ENCODE measurements at regions not wholly inside any gene's neighbourhood (a gene's known extent, or its start where the extent isn't known, plus 50 kb on each side); places are given as distances from the start of the nearest gene placed in this dataset.

GRCh38 chr7:116441534-116441933 lies 58.0 kb upstream of the CAV2 start:
- H3K4me1 ChIP-seq (ENCODE audit: control insufficient read depth, low read depth, low read length), result no peaks in the 10 kb centered on the region
- H3K4me3 ChIP-seq (ENCODE audit: low read length), result no peak overlapping the region
- no peaks in the 10 kb centered on the region for H3K79me2 ChIP-seq (ENCODE audit: control insufficient read depth, insufficient read depth, low read length)
- H2BK5ac ChIP-seq (ENCODE audit: low read length), result no peak overlapping the region
- no peak overlapping the region for H3K27ac ChIP-seq (ENCODE audit: low read depth, low read length)
- no peak overlapping the region for H3K18ac ChIP-seq (ENCODE audit: low read length)
- no peak overlapping the region for H2BK120ac ChIP-seq (ENCODE audit: low read depth, low read length)
- WGBS (ENCODE audit: extremely low coverage, insufficient coverage, low lambda C conversion rate), result no CpG with 5 or more reads among the region's 4 CpGs
- no peak overlapping the region for H2AK5ac ChIP-seq (ENCODE audit: low read length)
- H3K79me1 ChIP-seq (ENCODE audit: low read length), result no peaks in the 10 kb centered on the region
- H3K4me2 ChIP-seq (ENCODE audit: low read length), result no peak overlapping the region
- H3K9ac ChIP-seq (ENCODE audit: low read length), result no peak overlapping the region
- no peak overlapping the region for H3K4ac ChIP-seq (ENCODE audit: low read depth, low read length)
- H4K8ac ChIP-seq (ENCODE audit: low read depth, low read length), result no peak overlapping the region
- no peak overlapping the region for H2BK15ac ChIP-seq (replicated peaks; ENCODE audit: low read depth)
- no peak overlapping the region for H3K56ac ChIP-seq (ENCODE audit: low read length)
- DNase-seq, result no peak
- H3K23ac ChIP-seq (ENCODE audit: low read length), result no peak overlapping the region
- no peaks in the 10 kb centered on the region for H3K36me3 ChIP-seq (ENCODE audit: control insufficient read depth, insufficient read depth, low read length)
- H4K5ac ChIP-seq (ENCODE audit: low read length), result no peak overlapping the region
- H3K27me3 ChIP-seq (ENCODE audit: insufficient read depth, low read length, poor library complexity), result no peaks in the 10 kb centered on the region

- Histone ChIP-seq H2AK5ac (ENCODE audit: low read length) (no peak overlapping the region), H3K56ac (ENCODE audit: low read length) (no peak overlapping the region), H3K4me2 (ENCODE audit: low read length) (no peak overlapping the region), H3K18ac (ENCODE audit: low read length) (no peak overlapping the region), H3K27ac (ENCODE audit: low read depth, low read length) (no peak overlapping the region), H4K8ac (ENCODE audit: low read depth, low read length) (no peak overlapping the region), H2BK5ac (ENCODE audit: low read length) (no peak overlapping the region), H3K27me3 (ENCODE audit: insufficient read depth, low read length, poor library complexity) (no peaks in the 10 kb centered on the region), H3K4ac (ENCODE audit: low read depth, low read length) (no peak overlapping the region), H4K5ac (ENCODE audit: low read length) (no peak overlapping the region), H2BK15ac (replicated peaks; ENCODE audit: low read depth) (no peak overlapping the region), H3K79me1 (ENCODE audit: low read length) (no peaks in the 10 kb centered on the region), H3K4me3 (ENCODE audit: low read length) (no peak overlapping the region), H3K79me2 (ENCODE audit: control insufficient read depth, insufficient read depth, low read length) (no peaks in the 10 kb centered on the region), H3K4me1 (ENCODE audit: control insufficient read depth, low read depth, low read length) (no peaks in the 10 kb centered on the region), H3K9ac (ENCODE audit: low read length) (no peak overlapping the region), H3K36me3 (ENCODE audit: control insufficient read depth, insufficient read depth, low read length) (no peaks in the 10 kb centered on the region), H2BK120ac (ENCODE audit: low read depth, low read length) (no peak overlapping the region), H3K23ac (ENCODE audit: low read length) (no peak overlapping the region)
- peak; percentile 54 for DNase-seq
- WGBS (ENCODE audit: extremely low coverage, insufficient coverage, low lambda C conversion rate), result no CpG with 5 or more reads among the region's 1 CpG
Observed at GRCh38 chr7:116443101-116443523, 56.4 kb upstream of the CAV2 start.

- Histone ChIP-seq H2BK15ac (replicated peaks; ENCODE audit: low read depth) (no peak overlapping the region), H3K4me1 (ENCODE audit: control insufficient read depth, low read depth, low read length) (no peaks in the 10 kb centered on the region), H2BK5ac (ENCODE audit: low read length) (no peak overlapping the region), H3K4me2 (ENCODE audit: low read length) (no peak overlapping the region), H2BK120ac (ENCODE audit: low read depth, low read length) (no peak overlapping the region), H3K27ac (ENCODE audit: low read depth, low read length) (no peak overlapping the region), H3K4me3 (ENCODE audit: low read length) (no peak overlapping the region), H3K36me3 (ENCODE audit: control insufficient read depth, insufficient read depth, low read length) (no peaks in the 10 kb centered on the region), H3K23ac (ENCODE audit: low read length) (no peak overlapping the region), H3K27me3 (ENCODE audit: insufficient read depth, low read length, poor library complexity) (no peaks in the 10 kb centered on the region), H3K79me1 (ENCODE audit: low read length) (no peaks in the 10 kb centered on the region), H3K4ac (ENCODE audit: low read depth, low read length) (no peak overlapping the region), H3K56ac (ENCODE audit: low read length) (no peak overlapping the region), H4K5ac (ENCODE audit: low read length) (no peak overlapping the region), H3K18ac (ENCODE audit: low read length) (no peak overlapping the region), H4K8ac (ENCODE audit: low read depth, low read length) (no peak overlapping the region), H3K79me2 (ENCODE audit: control insufficient read depth, insufficient read depth, low read length) (no peaks in the 10 kb centered on the region), H2AK5ac (ENCODE audit: low read length) (no peak overlapping the region), H3K9ac (ENCODE audit: low read length) (no peak overlapping the region)
- no peak for DNase-seq
- no CpG with 5 or more reads among the region's 3 CpGs for WGBS (ENCODE audit: extremely low coverage, insufficient coverage, low lambda C conversion rate)
Observed at GRCh38 chr7:116443646-116444045, 55.9 kb upstream of the CAV2 start.

GRCh38 chr7:116445447-116446211 lies 53.9 kb upstream of the CAV2 start:
- Histone ChIP-seq H2BK15ac (replicated peaks; ENCODE audit: low read depth) (no peak overlapping the region), H3K36me3 (ENCODE audit: control insufficient read depth, insufficient read depth, low read length) (no peaks in the 10 kb centered on the region), H3K79me1 (ENCODE audit: low read length) (no peaks in the 10 kb centered on the region), H3K4me2 (ENCODE audit: low read length) (no peak overlapping the region), H3K18ac (ENCODE audit: low read length) (no peak overlapping the region), H2AK5ac (ENCODE audit: low read length) (no peak overlapping the region), H3K27me3 (ENCODE audit: insufficient read depth, low read length, poor library complexity) (no peaks in the 10 kb centered on the region), H3K9ac (ENCODE audit: low read length) (no peak overlapping the region), H3K4me3 (ENCODE audit: low read length) (no peak overlapping the region), H3K56ac (ENCODE audit: low read length) (no peak overlapping the region), H2BK5ac (ENCODE audit: low read length) (no peak overlapping the region), H2BK120ac (ENCODE audit: low read depth, low read length) (no peak overlapping the region), H3K4ac (ENCODE audit: low read depth, low read length) (no peak overlapping the region), H3K79me2 (ENCODE audit: control insufficient read depth, insufficient read depth, low read length) (no peaks in the 10 kb centered on the region), H3K4me1 (ENCODE audit: control insufficient read depth, low read depth, low read length) (no peaks in the 10 kb centered on the region), H3K23ac (ENCODE audit: low read length) (no peak overlapping the region), H4K5ac (ENCODE audit: low read length) (no peak overlapping the region), H3K27ac (ENCODE audit: low read depth, low read length) (no peak overlapping the region), H4K8ac (ENCODE audit: low read depth, low read length) (no peak overlapping the region)
- no peak for DNase-seq
- no CpG with 5 or more reads among the region's 6 CpGs for WGBS (ENCODE audit: extremely low coverage, insufficient coverage, low lambda C conversion rate)

- no peak overlapping the region for H2BK15ac ChIP-seq (replicated peaks; ENCODE audit: low read depth)
- H3K27me3 ChIP-seq (ENCODE audit: insufficient read depth, low read length, poor library complexity), result no peaks in the 10 kb centered on the region
- no peak overlapping the region for H2BK5ac ChIP-seq (ENCODE audit: low read length)
- H3K9ac ChIP-seq (ENCODE audit: low read length), result no peak overlapping the region
- no peaks in the 10 kb centered on the region for H3K79me2 ChIP-seq (ENCODE audit: control insufficient read depth, insufficient read depth, low read length)
- no peak overlapping the region for H2AK5ac ChIP-seq (ENCODE audit: low read length)
- no peaks in the 10 kb centered on the region for H3K36me3 ChIP-seq (ENCODE audit: control insufficient read depth, insufficient read depth, low read length)
- no peak overlapping the region for H4K5ac ChIP-seq (ENCODE audit: low read length)
- H3K27ac ChIP-seq (ENCODE audit: low read depth, low read length), result no peak overlapping the region
- WGBS (ENCODE audit: extremely low coverage, insufficient coverage, low lambda C conversion rate), result no CpG with 5 or more reads among the region's 5 CpGs
- no peak overlapping the region for H4K8ac ChIP-seq (ENCODE audit: low read depth, low read length)
- H3K4me3 ChIP-seq (ENCODE audit: low read length), result no peak overlapping the region
- no peak overlapping the region for H3K56ac ChIP-seq (ENCODE audit: low read length)
- no peaks in the 10 kb centered on the region for H3K4me1 ChIP-seq (ENCODE audit: control insufficient read depth, low read depth, low read length)
- no peaks in the 10 kb centered on the region for H3K79me1 ChIP-seq (ENCODE audit: low read length)
- no peak overlapping the region for H3K23ac ChIP-seq (ENCODE audit: low read length)
- H3K18ac ChIP-seq (ENCODE audit: low read length), result no peak overlapping the region
- no peak overlapping the region for H3K4me2 ChIP-seq (ENCODE audit: low read length)
- no peak overlapping the region for H2BK120ac ChIP-seq (ENCODE audit: low read depth, low read length)
- DNase-seq, result no peak
- no peak overlapping the region for H3K4ac ChIP-seq (ENCODE audit: low read depth, low read length)
Observed at GRCh38 chr7:116446212-116446855, 53.2 kb upstream of the CAV2 start.

Measured in mesendoderm (in vitro differentiated cells).